ENCODE measurements at regions not wholly inside any gene's neighbourhood (a gene's known extent, or its start where the extent isn't known, plus 50 kb on each side); places are given as distances from the start of the nearest gene placed in this dataset.

GRCh38 chr2:151138507-151138906 is 123.2 kb downstream of the RBM43 start:
- Histone ChIP-seq H2AFZ (ENCODE audit: low read length) (no peak overlapping the region), H3K4me2 (ENCODE audit: insufficient read depth, low read length) (no peak overlapping the region), H3K4me1 (ENCODE audit: insufficient read depth, low read length) (no peaks in the 10 kb centered on the region), H3K9me3 (ENCODE audit: low read depth, low read length) (no peaks in the 10 kb centered on the region), H3K36me3 (ENCODE audit: insufficient read depth, low read length) (no peaks in the 10 kb centered on the region), H3K79me2 (ENCODE audit: insufficient read depth, low read length) (no peaks in the 10 kb centered on the region), H3K27ac (ENCODE audit: low read depth, low read length) (no peak overlapping the region), H4K20me1 (ENCODE audit: insufficient read depth, low read length) (no peaks in the 10 kb centered on the region), H3K27me3 (ENCODE audit: insufficient read depth, low read length) (no peaks in the 10 kb centered on the region), H3K4me3 (ENCODE audit: insufficient read depth, low read length) (no peak overlapping the region)
- TF ChIP-seq CTCF (IDR thresholded peaks at IDR 0.05; ENCODE audit: extremely low read depth, low read depth, low read length): no peak
- DNase-seq (ENCODE audit: insufficient read length, low spot score, missing footprints): peak; percentile 55

GRCh38 chr2:151137526-151137925 is 124.1 kb downstream of the RBM43 start:
- TF ChIP-seq CTCF (IDR thresholded peaks at IDR 0.05; ENCODE audit: extremely low read depth, low read depth, low read length): no peak
- no peaks in the 10 kb centered on the region for H4K20me1 ChIP-seq (ENCODE audit: insufficient read depth, low read length)
- no peak overlapping the region for H2AFZ ChIP-seq (ENCODE audit: low read length)
- H3K36me3 ChIP-seq (ENCODE audit: insufficient read depth, low read length): no peaks in the 10 kb centered on the region
- H3K27me3 ChIP-seq (ENCODE audit: insufficient read depth, low read length): no peaks in the 10 kb centered on the region
- no peaks in the 10 kb centered on the region for H3K4me1 ChIP-seq (ENCODE audit: insufficient read depth, low read length)
- DNase-seq (ENCODE audit: insufficient read length, low spot score, missing footprints): no peak
- no peaks in the 10 kb centered on the region for H3K79me2 ChIP-seq (ENCODE audit: insufficient read depth, low read length)
- H3K27ac ChIP-seq (ENCODE audit: low read depth, low read length): no peak overlapping the region
- H3K4me2 ChIP-seq (ENCODE audit: insufficient read depth, low read length): no peak overlapping the region
- no peak overlapping the region for H3K4me3 ChIP-seq (ENCODE audit: insufficient read depth, low read length)
- H3K9me3 ChIP-seq (ENCODE audit: low read depth, low read length): no peaks in the 10 kb centered on the region

- H2AFZ ChIP-seq (ENCODE audit: low read length): no peak overlapping the region
These were observed 141.7 kb downstream of the RBM43 start for GRCh38 chr2:151120011-151120410.

GRCh38 chr2:151119374-151119773 is 142.3 kb downstream of the RBM43 start:
- Histone ChIP-seq H3K4me2 (ENCODE audit: insufficient read depth, low read length) (no peak overlapping the region), H3K79me2 (ENCODE audit: insufficient read depth, low read length) (no peaks in the 10 kb centered on the region), H4K20me1 (ENCODE audit: insufficient read depth, low read length) (no peaks in the 10 kb centered on the region), H3K27ac (ENCODE audit: low read depth, low read length) (no peak overlapping the region), H3K27me3 (ENCODE audit: insufficient read depth, low read length) (no peaks in the 10 kb centered on the region), H3K9me3 (ENCODE audit: low read depth, low read length) (no peaks in the 10 kb centered on the region), H3K4me1 (ENCODE audit: insufficient read depth, low read length) (no peaks in the 10 kb centered on the region), H2AFZ (ENCODE audit: low read length) (no peak overlapping the region), H3K4me3 (ENCODE audit: insufficient read depth, low read length) (no peak overlapping the region), H3K36me3 (ENCODE audit: insufficient read depth, low read length) (no peaks in the 10 kb centered on the region)
- TF ChIP-seq CTCF (IDR thresholded peaks at IDR 0.05; ENCODE audit: extremely low read depth, low read depth, low read length): no peak
- no peak for DNase-seq (ENCODE audit: insufficient read length, low spot score, missing footprints)

More at GRCh38 chr2:151120011-151120410, 141.7 kb downstream of the RBM43 start:
- H3K36me3 ChIP-seq (ENCODE audit: insufficient read depth, low read length): no peaks in the 10 kb centered on the region
- no peak overlapping the region for H3K4me2 ChIP-seq (ENCODE audit: insufficient read depth, low read length)
- H3K4me3 ChIP-seq (ENCODE audit: insufficient read depth, low read length): no peak overlapping the region
- H3K27me3 ChIP-seq (ENCODE audit: insufficient read depth, low read length): no peaks in the 10 kb centered on the region
- H4K20me1 ChIP-seq (ENCODE audit: insufficient read depth, low read length): no peaks in the 10 kb centered on the region
- DNase-seq (ENCODE audit: insufficient read length, low spot score, missing footprints): no peak
- no peak overlapping the region for H3K27ac ChIP-seq (ENCODE audit: low read depth, low read length)
- H3K4me1 ChIP-seq (ENCODE audit: insufficient read depth, low read length): no peaks in the 10 kb centered on the region
- H3K79me2 ChIP-seq (ENCODE audit: insufficient read depth, low read length): no peaks in the 10 kb centered on the region
- no peaks in the 10 kb centered on the region for H3K9me3 ChIP-seq (ENCODE audit: low read depth, low read length)
- TF ChIP-seq CTCF (IDR thresholded peaks at IDR 0.05; ENCODE audit: extremely low read depth, low read depth, low read length): no peak

All from osteoblast (primary cell).